Karpas-422 (cell line): ENCODE measurements at regions not wholly inside any gene's neighbourhood (a gene's known extent, or its start where the extent isn't known, plus 50 kb on each side); places are given as distances from the start of the nearest gene placed in this dataset.

Source experiments
- DNase-seq: peaks from one replicate; pipeline ENCODE4 v3.0.0-alpha.2; 2015
- H2AFZ ChIP-seq: fragments of 200-600 bp; sonication (generic); 2 replicates; pipeline ENCODE4 v1.6.1; 2014; ENCODE audit warnings: antibody characterized with exemption, low read length, mixed read lengths
- H3K27ac ChIP-seq: fragments of 200-600 bp; sonication (generic); 2 replicates; pipeline ENCODE4 v1.5.1; 2014; ENCODE audit warnings: mild to moderate bottlenecking, low read length, moderate library complexity
- H3K27me3 ChIP-seq: fragments of 200-600 bp; sonication (generic); 2 replicates; pipeline ENCODE4 v1.6.1; 2014; ENCODE audit warnings: low read length, mixed read lengths
- H3K36me3 ChIP-seq: fragments of 200-600 bp; sonication (generic); 2 replicates; pipeline ENCODE4 v1.6.1; 2014; ENCODE audit warnings: low read length, mixed read lengths; ENCODE audit not compliant: insufficient read depth
- H3K4me1 ChIP-seq: fragments of 200-600 bp; sonication (generic); 2 replicates; pipeline ENCODE4 v1.6.1; 2014; ENCODE audit warnings: mild to moderate bottlenecking, low read length, mixed read lengths
- H3K4me2 ChIP-seq: fragments of 200-600 bp; sonication (generic); 2 replicates; pipeline ENCODE4 v1.6.1; 2014; ENCODE audit warnings: low read length, low read depth, mild to moderate bottlenecking; ENCODE audit not compliant: poor library complexity, severe bottlenecking
- H3K4me3 ChIP-seq: fragments of 200-600 bp; sonication (generic); 2 replicates; pipeline ENCODE4 v1.5.1; 2014; ENCODE audit warnings: mild to moderate bottlenecking, antibody characterized with exemption, low read length, mixed read lengths
- H3K79me2 ChIP-seq: fragments of 200-600 bp; sonication (generic); 2 replicates; pipeline ENCODE4 v1.6.1; 2014; ENCODE audit warnings: mild to moderate bottlenecking, low read length, mixed read lengths
- H3K9ac ChIP-seq: fragments of 200-600 bp; sonication (generic); 2 replicates; pipeline ENCODE4 v1.6.0; 2014; ENCODE audit warnings: low read length
- H3K9me2 ChIP-seq: fragments of 200-600 bp; sonication (generic), shearing (Covaris generic); replicated peaks from 2 replicates; pipeline ENCODE4 v1.6.0; 2014; ENCODE audit warnings: mild to moderate bottlenecking, low read length, moderate library complexity; ENCODE audit not compliant: insufficient read depth
- H3K9me3 ChIP-seq: fragments of 300-700, 200-600 bp; sonication (generic); 2 replicates; pipeline ENCODE4 v1.6.1; 2014; ENCODE audit warnings: low read length, mixed read lengths
- H4K20me1 ChIP-seq: fragments of 200-600 bp; sonication (generic); 2 replicates; pipeline ENCODE4 v1.6.1; 2014; ENCODE audit warnings: mild to moderate bottlenecking, antibody characterized with exemption, low read length, low read depth; ENCODE audit not compliant: insufficient read depth

DNA sequence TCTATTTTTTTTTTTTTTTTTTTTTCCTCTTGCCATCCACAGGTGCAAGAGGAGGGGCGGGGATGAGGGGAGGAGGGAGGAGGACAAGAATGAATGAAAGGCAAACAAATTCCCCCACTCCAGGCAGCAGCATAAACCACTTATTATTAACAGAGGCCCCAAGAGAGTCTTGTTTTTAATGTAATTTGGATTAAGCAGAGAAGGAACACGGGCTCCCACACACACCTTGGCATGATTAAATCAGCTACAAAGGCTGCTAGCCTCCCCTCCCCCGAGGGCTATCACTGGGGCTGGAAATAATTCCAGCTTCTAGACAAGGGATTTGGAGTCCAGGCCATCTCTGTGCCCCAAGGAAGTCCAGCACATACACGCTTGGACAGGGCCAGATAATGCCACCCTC, 93.4 kb upstream of the DRD2 start:
- H4K20me1 ChIP-seq: no peaks in the 10 kb centered on the region

DNA sequence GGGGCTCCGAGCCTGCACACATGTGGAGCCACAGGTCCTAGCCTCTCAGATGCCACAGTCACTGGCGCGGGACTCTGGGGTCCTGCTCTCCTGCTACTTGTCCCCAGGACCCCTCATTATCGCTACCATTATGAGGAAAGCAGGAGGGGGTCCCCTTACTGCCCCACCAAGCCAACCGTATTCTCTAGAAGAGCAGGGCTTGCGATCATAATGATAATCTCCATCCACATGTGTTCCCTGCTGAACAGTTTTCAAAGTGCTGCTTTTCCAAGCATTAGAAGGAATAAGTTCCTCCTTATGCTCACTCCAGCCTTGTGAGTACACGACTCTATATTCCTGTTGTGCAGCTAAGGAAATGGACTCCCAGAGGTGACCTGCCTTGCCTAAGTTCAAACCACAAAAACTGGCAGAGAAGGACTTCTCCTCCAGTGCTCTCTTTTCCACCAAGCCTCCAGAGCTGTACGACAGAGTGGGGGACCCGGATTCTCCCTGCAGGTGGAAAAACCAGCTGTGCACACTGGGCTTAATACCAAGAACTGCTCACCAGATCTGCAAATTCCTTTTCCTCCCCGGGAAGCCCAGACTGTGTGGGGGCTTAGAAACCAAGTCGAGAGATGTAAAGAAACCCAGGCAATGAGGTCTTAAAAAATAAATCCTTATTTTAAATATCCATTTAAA, 92.8 kb upstream of the DRD2 start:
- Histone ChIP-seq H3K27ac (no peak overlapping the region), H3K36me3 (no peaks in the 10 kb centered on the region)

More for the DNA sequence above, 93.4 kb upstream of the DRD2 start:
- 0 out of 2 replicates have a peak overlapping the region, but pooled peaks have one; percentile 34 for H2AFZ ChIP-seq
- no peaks in the 10 kb centered on the region for H3K9me3 ChIP-seq
- no peaks in the 10 kb centered on the region for H3K79me2 ChIP-seq
- H3K27ac ChIP-seq: 0 out of 2 replicates have a peak overlapping the region, but pooled peaks have one; percentile 45
- no peak overlapping the region; the same call in 1 of the 2 replicates for H3K4me3 ChIP-seq
- H3K4me2 ChIP-seq: peak overlapping the region; percentile 35
- H3K9ac ChIP-seq: 0 out of 2 replicates have a peak overlapping the region, but pooled peaks have one; percentile 33
- DNase-seq: peak; percentile 32
- H3K4me1 ChIP-seq: peaks cover 52% of the 10 kb centered on the region
- H3K27me3 ChIP-seq: no peaks in the 10 kb centered on the region
- H3K9me2 ChIP-seq: no peaks in the 10 kb centered on the region
- H3K36me3 ChIP-seq: no peaks in the 10 kb centered on the region

DNA sequence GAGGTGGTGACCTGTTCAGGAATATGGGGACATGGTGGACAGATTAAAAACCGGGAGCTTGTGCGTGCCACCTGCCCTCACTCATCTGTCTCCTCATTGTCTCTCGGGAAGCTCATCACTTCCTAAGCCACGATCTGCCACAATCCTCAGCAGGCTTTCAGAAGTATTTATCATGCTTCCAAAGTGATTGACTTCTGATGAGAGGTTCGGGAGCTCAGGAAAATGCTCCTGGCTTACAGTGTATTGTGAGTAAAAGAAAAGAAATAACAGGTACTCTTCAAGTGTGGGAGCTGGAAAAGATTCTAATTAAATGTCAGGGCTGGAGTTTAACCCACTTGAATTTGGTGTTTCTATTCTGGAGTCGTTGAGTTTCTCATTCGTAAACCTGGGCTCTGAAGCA, 91.9 kb upstream of the DRD2 start:
- H3K9ac ChIP-seq: no peak overlapping the region
- H3K9me2 ChIP-seq: no peaks in the 10 kb centered on the region
- no peak overlapping the region for H3K4me2 ChIP-seq
- DNase-seq: no peak
- H3K27ac ChIP-seq: no peak overlapping the region
- H3K79me2 ChIP-seq: no peaks in the 10 kb centered on the region
- H3K4me3 ChIP-seq: no peak overlapping the region
- H3K36me3 ChIP-seq: no peaks in the 10 kb centered on the region
- H3K27me3 ChIP-seq: no peaks in the 10 kb centered on the region
- no peaks in the 10 kb centered on the region for H3K9me3 ChIP-seq
- no peak overlapping the region for H2AFZ ChIP-seq
- no peaks in the 10 kb centered on the region for H4K20me1 ChIP-seq
- H3K4me1 ChIP-seq: peaks cover 58% of the 10 kb centered on the region

More for the DNA sequence above, 92.8 kb upstream of the DRD2 start:
- Histone ChIP-seq H3K9me2 (no peaks in the 10 kb centered on the region), H3K4me3 (no peak overlapping the region), H2AFZ (no peak overlapping the region), H4K20me1 (no peaks in the 10 kb centered on the region), H3K9ac (no peak overlapping the region), H3K27me3 (no peaks in the 10 kb centered on the region), H3K4me1 (peaks cover 58% of the 10 kb centered on the region), H3K4me2 (peak overlapping the region; percentile 35), H3K79me2 (no peaks in the 10 kb centered on the region), H3K9me3 (no peaks in the 10 kb centered on the region)
- peak; percentile 11 for DNase-seq

DNA sequence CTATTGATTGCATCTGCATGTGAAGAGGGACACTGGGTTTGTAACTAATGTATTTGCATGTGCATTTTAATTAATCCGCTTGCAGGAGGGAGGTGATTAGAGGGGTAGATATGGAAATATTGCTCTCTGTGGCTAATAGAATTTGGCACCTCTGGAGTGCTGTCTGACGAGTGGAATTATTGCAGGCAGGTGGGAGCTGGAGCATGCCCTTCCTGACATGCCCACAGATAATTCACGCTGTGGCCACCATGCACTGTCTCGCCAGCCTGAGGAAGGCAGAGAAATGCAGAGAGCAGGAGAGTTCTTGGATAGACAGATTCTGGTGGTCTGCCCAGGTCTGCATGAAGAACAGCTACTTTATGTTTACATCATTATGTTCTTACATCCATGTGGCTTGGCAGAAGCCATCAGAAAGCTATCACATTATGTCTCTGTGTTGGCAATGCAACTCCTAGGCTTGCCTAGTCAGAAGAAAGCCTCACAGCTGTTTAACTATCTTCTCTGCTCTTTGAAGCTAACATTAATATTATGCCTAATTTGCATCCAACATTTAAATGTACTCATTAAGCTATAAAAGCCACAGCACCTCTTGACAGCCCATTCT, 89.4 kb upstream of the DRD2 start:
- H2AFZ ChIP-seq: peak overlapping the region; percentile 43; the same call in 1 of the 2 replicates
- peaks cover 49% of the 10 kb centered on the region for H3K4me1 ChIP-seq
- H3K27ac ChIP-seq: peak overlapping the region; percentile 45; the same call in 1 of the 2 replicates
- DNase-seq: no peak
- H3K9me2 ChIP-seq: no peaks in the 10 kb centered on the region
- H4K20me1 ChIP-seq: no peaks in the 10 kb centered on the region
- no peaks in the 10 kb centered on the region for H3K27me3 ChIP-seq
- no peaks in the 10 kb centered on the region for H3K9me3 ChIP-seq
- no peaks in the 10 kb centered on the region for H3K36me3 ChIP-seq
- H3K4me3 ChIP-seq: peak overlapping the region; percentile 42; the same call in 1 of the 2 replicates
- H3K4me2 ChIP-seq: peak overlapping the region; percentile 65
- H3K9ac ChIP-seq: peak overlapping the region; percentile 42
- H3K79me2 ChIP-seq: no peaks in the 10 kb centered on the region

DNA sequence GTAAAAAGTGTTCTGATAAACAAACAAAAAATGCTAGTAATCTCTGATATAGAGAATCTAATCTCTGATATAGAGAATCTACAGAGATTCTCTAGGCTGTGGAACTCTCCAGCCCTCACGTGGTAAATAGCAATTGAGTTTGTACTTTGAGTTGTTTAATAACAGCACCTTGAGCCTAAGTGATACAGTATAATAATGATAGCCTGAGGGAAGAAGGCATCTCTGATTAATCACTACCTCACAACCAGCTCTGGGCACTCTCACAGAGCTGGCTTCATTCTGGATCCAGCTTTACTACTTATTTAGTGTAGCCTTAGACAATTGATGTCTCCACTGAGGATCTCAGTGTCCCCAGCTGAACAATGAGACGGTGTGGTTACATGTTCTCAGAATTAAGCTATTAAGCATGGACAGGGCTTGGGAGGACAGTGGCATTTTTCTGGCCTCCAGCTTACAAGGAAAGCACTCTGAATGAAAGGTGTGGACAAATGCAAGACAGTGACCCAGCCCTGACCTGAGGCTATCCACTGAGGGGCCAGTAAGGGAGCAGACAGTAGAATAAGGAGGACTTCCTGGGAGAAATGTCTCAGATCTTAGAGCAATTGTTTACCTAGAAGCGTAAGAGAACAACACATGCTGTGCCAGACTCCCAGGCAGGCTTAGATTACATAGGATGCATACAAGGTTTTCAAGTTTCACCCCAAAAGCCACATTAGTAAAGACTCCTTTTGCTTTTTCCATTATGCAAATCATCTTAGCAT, 88.7 kb upstream of the DRD2 start:
- Histone ChIP-seq H3K9me3 (no peaks in the 10 kb centered on the region), H3K4me2 (peak overlapping the region; percentile 65), H3K79me2 (no peaks in the 10 kb centered on the region), H3K4me3 (no peak overlapping the region), H3K4me1 (peaks cover 45% of the 10 kb centered on the region), H3K9me2 (no peaks in the 10 kb centered on the region), H3K36me3 (no peaks in the 10 kb centered on the region), H3K9ac (no peak overlapping the region), H4K20me1 (no peaks in the 10 kb centered on the region), H3K27ac (no peak overlapping the region), H3K27me3 (no peaks in the 10 kb centered on the region), H2AFZ (no peak overlapping the region; the same call in 1 of the 2 replicates)
- no peak for DNase-seq

DNA sequence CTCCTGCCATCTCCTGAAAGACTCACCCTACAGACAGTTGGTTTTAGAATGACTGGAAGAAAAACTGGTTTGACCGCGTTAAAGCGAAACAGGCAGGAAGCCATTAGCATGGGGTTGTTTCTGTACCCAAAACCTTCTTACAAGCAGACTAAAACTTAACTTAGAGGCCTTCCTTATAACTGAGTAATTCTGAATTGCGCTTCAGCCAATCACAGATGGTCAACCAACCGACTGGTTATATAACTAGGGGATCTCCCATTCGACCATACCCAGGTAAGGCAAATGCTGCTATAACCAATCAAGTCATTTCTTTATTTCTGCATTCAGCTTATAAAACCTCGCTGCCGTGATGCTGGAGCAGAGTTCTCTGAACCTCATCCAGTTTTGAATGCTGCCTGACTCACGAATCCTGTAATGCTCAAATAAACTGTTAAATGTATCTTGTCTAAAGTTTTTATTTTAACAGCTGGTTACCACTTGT, 87.8 kb upstream of the DRD2 start:
- Histone ChIP-seq H3K4me2 (no peak overlapping the region), H3K9ac (no peak overlapping the region), H3K36me3 (no peaks in the 10 kb centered on the region), H3K27ac (no peak overlapping the region), H3K4me1 (peaks cover 36% of the 10 kb centered on the region), H3K9me3 (no peaks in the 10 kb centered on the region), H3K79me2 (no peaks in the 10 kb centered on the region), H3K4me3 (no peak overlapping the region), H4K20me1 (no peaks in the 10 kb centered on the region), H2AFZ (no peak overlapping the region), H3K27me3 (no peaks in the 10 kb centered on the region), H3K9me2 (no peaks in the 10 kb centered on the region)
- no peak for DNase-seq

DNA sequence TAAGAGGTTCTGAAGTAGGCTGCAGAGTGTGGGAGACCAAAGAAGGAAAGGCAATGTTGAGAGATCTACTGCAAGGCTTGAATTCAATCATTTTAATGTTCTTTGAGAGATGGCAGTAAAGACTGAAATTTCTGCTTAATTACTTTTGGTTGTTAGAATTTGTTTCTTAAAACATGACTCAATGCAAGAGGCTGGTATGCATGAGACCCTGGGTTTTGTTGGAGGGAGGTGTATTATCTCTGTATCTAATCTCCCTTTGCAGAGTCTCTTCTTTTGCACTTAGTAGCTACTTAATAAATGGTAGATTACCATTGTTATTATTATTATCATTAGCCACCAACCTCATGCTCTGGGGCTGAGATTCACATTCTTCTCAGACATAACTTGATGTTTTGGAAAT, 87.4 kb upstream of the DRD2 start:
- no peaks in the 10 kb centered on the region for H3K36me3 ChIP-seq
- no peak overlapping the region for H3K4me3 ChIP-seq
- H3K9me2 ChIP-seq: no peaks in the 10 kb centered on the region
- H3K4me1 ChIP-seq: peaks cover 32% of the 10 kb centered on the region
- H3K79me2 ChIP-seq: no peaks in the 10 kb centered on the region
- no peak overlapping the region for H3K27ac ChIP-seq
- no peaks in the 10 kb centered on the region for H3K27me3 ChIP-seq
- H2AFZ ChIP-seq: no peak overlapping the region
- H3K4me2 ChIP-seq: no peak overlapping the region
- DNase-seq: no peak
- no peaks in the 10 kb centered on the region for H4K20me1 ChIP-seq
- no peaks in the 10 kb centered on the region for H3K9me3 ChIP-seq
- H3K9ac ChIP-seq: no peak overlapping the region

DNA sequence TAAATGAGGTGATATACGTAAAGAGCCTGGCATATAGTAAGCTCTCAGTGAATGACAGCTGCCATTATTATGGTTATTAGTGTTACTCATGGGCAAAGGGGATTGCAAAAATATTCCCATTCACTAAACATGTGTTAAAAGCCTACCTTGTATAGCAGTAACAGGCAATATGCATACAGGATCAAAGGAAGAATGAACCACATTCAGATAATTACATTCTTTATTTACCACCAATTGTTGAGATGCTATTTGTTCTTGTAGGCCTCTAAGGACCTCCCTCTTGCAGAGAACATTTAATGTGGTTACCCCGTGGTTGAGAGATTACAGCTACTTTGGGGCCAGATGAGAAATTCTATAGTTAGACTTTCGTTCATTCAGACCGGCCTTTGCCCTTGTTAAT, 82.7 kb upstream of the DRD2 start:
- Histone ChIP-seq H3K9me3 (no peaks in the 10 kb centered on the region), H4K20me1 (no peaks in the 10 kb centered on the region), H3K9me2 (no peaks in the 10 kb centered on the region), H3K36me3 (no peaks in the 10 kb centered on the region), H3K27ac (no peak overlapping the region), H3K4me1 (peaks cover 42% of the 10 kb centered on the region), H3K4me2 (no peak overlapping the region), H2AFZ (no peak overlapping the region), H3K9ac (no peak overlapping the region), H3K4me3 (no peak overlapping the region), H3K27me3 (no peaks in the 10 kb centered on the region), H3K79me2 (no peaks in the 10 kb centered on the region)
- no peak for DNase-seq
